Panc1 (cell line): ENCODE measurements at regions not wholly inside any gene's neighbourhood (a gene's known extent, or its start where the extent isn't known, plus 50 kb on each side); places are given as distances from the start of the nearest gene placed in this dataset.

Experiments
- ATAC-seq: fragments of 200-7000 bp; cut with Tn5 transposase; 2 replicates; pipeline ENCODE4 v1.9.1; 2020; ENCODE audit warnings: mild to moderate bottlenecking, moderate library complexity
- BruUV-seq: library from RNA; stranded (reverse); fragments of 400-500 nt; replicated peaks from 2 replicates; lab custom pipeline; 2021; lab: Mats Ljungman, UMichigan
- CTCF ChIA-PET: fragments of 300-600 bp; sonication (Branson Sonifier 250); formaldehyde crosslinking; loops from one replicate; lab custom pipeline; 2022; ENCODE audit warnings: antibody characterized with exemption; lab: Charles Lee
- POLR2A ChIA-PET: fragments of 300-600 bp; sonication (Branson Sonifier 250); formaldehyde crosslinking; loops from one replicate; lab custom pipeline; 2022; ENCODE audit warnings: antibody characterized with exemption; lab: Charles Lee
- DNase-seq: peaks from one replicate; pipeline ENCODE4 v3.0.0-alpha.2; 2010; ENCODE audit warnings: low read depth, low spot score
- H3K27ac ChIP-seq: 2 replicates; pipeline ENCODE4 v1.5.1; 2011; ENCODE audit warnings: mild to moderate bottlenecking, low read length, inconsistent platforms
- H3K27me3 ChIP-seq: fragments of 200-500 bp; sonication (Bioruptor generic); 2 replicates; pipeline ENCODE4 v1.6.0; 2014; ENCODE audit warnings: low read length, inconsistent platforms; ENCODE audit not compliant: control insufficient read depth, insufficient read depth
- H3K36me3 ChIP-seq: fragments of 200-500 bp; sonication (Bioruptor generic); 2 replicates; pipeline ENCODE4 v1.5.1; 2014; ENCODE audit warnings: inconsistent platforms, mild to moderate bottlenecking, low read length, moderate library complexity; ENCODE audit not compliant: control insufficient read depth, insufficient read depth
- H3K4me1 ChIP-seq: 2 replicates; pipeline ENCODE4 v1.5.1; 2011; ENCODE audit warnings: inconsistent platforms, mild to moderate bottlenecking, low read length, moderate library complexity; ENCODE audit not compliant: control insufficient read depth, insufficient read depth
- H3K4me3 ChIP-seq, 2 experiments: 2 replicates each; pipeline ENCODE4 v1.5.1; 2011 to 2012; ENCODE audit warnings: low read depth in 2 of 2, low read length in 2 of 2, mild to moderate bottlenecking in 2 of 2, inconsistent platforms in 1 of 2, moderate library complexity in 1 of 2
- H3K9me3 ChIP-seq: fragments of 200-500 bp; sonication (Bioruptor generic); 2 replicates; pipeline ENCODE4 v1.5.1; 2014; ENCODE audit warnings: low read depth, mild to moderate bottlenecking, inconsistent platforms, low read length, moderate library complexity; ENCODE audit not compliant: control insufficient read depth, insufficient read depth
- POLR2AphosphoS5 ChIP-seq: IDR thresholded peaks from 2 replicates; pipeline ENCODE4 v1.6.1; 2012; ENCODE audit warnings: mild to moderate bottlenecking, low read depth, low read length, moderate library complexity
- SIN3A ChIP-seq: IDR thresholded peaks from 2 replicates; pipeline ENCODE4 v1.6.1; 2012; ENCODE audit warnings: low read depth, mild to moderate bottlenecking, low read length, moderate library complexity, borderline replicate concordance; ENCODE audit not compliant: insufficient read depth
- in situ Hi-C: cut with HindIII; loops from 2 replicates; pipeline ENCODE4 v1.10.0; 2016; ENCODE audit warnings: low sequenced_read_pairs, low pct_unique_long_range_greater_than_20kb
- intact Hi-C: fragments of 100-400 bp; cut with micrococcal nuclease; formaldehyde crosslinking; loops from one replicate; pipeline ENCODE4 v1.10.0; 2022; ENCODE audit not compliant: unreplicated experiment
- TF ChIP-seq, protein P1 (sequence below): fragments of 450-650 bp; IDR thresholded peaks from 2 replicates; pipeline ENCODE4 v1.5.1; 2017; ENCODE audit warnings: mild to moderate bottlenecking
- TF ChIP-seq, protein P2 (sequence below), 2 experiments: IDR thresholded peaks; 2 replicates each; pipeline ENCODE4 v1.6.1; 2011 to 2012; ENCODE audit warnings: low read depth in 2 of 2, control low read depth in 1 of 2, low read length in 1 of 2, mild to moderate bottlenecking in 1 of 2, moderate library complexity in 1 of 2; ENCODE audit not compliant: insufficient read depth in 1 of 2

DNA sequence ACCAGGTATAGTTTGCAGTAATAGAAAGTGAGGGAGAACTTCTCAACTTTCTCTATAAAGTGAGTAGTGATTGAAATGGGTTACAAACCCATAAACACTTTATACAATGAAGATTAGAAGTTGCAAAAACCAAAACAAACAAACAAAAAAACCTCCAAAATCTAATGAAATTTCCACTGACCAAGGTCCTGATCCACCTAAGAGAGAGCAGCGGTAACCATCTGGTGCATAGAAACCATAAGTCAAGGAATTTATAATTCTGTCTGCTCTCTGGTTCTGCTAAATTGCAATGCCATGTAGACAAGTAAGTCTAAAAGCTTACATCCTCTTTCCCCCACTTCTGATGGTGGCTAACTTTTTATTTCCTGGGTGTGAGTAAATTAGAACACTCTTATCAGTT is 463.4 kb downstream of the EFNB2 start:
- in situ Hi-C loops (no loop called here), intact Hi-C loops (no loop called here)
- DNase-seq (no peak), ATAC-seq (no peak)
- Histone ChIP-seq H3K36me3 (no peaks in the 10 kb centered on the region), H3K4me3 (no peak overlapping the region), H3K4me1 (no peaks in the 10 kb centered on the region), H3K27ac (no peak overlapping the region), H3K9me3 (no peaks in the 10 kb centered on the region), H3K27me3 (no peaks in the 10 kb centered on the region)
- no TSS peak for BruUV-seq
- CTCF ChIA-PET: no interaction called here
- no peak for TF ChIP-seq POLR2AphosphoS5
- TF ChIP-seq, protein P1, sequence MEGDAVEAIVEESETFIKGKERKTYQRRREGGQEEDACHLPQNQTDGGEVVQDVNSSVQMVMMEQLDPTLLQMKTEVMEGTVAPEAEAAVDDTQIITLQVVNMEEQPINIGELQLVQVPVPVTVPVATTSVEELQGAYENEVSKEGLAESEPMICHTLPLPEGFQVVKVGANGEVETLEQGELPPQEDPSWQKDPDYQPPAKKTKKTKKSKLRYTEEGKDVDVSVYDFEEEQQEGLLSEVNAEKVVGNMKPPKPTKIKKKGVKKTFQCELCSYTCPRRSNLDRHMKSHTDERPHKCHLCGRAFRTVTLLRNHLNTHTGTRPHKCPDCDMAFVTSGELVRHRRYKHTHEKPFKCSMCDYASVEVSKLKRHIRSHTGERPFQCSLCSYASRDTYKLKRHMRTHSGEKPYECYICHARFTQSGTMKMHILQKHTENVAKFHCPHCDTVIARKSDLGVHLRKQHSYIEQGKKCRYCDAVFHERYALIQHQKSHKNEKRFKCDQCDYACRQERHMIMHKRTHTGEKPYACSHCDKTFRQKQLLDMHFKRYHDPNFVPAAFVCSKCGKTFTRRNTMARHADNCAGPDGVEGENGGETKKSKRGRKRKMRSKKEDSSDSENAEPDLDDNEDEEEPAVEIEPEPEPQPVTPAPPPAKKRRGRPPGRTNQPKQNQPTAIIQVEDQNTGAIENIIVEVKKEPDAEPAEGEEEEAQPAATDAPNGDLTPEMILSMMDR: no peak
- POLR2A ChIA-PET: no interaction called here

DNA sequence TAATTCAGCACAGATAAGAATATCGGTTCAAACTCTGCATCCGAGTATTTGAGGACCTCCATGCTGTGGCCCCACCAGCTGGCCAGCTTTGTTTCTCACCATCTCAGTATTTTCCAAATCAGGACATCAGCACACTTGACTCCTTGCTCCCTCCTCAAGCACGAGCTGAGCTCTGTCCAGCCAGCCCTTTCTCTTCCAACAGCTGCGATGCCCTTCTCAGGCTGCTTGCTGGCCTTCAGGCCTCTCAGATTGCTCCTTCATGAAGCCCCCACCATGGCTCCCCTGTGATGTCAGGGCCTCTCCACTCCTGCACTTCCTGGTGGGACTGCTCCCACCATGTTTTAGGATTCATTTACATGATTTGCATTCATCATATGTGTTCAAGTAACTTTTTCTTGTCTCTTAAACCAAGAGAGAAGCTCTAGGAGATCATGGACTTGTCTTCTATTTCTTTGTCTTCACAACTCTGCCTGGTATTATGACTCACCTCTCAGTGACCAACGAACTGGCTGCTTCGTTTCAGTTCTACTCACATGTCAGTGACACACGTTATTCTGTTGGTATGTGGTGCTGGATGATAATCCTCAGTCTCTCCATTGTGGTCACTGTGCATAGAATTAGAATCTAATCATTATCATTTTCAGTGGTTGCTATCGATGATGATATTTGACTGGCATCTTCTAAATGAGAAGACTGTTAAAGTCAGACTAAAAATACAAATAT is 471.7 kb downstream of the EFNB2 start:
- ChIA-PET POLR2A (no interaction called here), CTCF (no interaction called here)
- no peak overlapping the region for H3K4me3 ChIP-seq
- no peaks in the 10 kb centered on the region for H3K27me3 ChIP-seq
- intact Hi-C loops: no loop called here
- TF ChIP-seq, protein P2, sequence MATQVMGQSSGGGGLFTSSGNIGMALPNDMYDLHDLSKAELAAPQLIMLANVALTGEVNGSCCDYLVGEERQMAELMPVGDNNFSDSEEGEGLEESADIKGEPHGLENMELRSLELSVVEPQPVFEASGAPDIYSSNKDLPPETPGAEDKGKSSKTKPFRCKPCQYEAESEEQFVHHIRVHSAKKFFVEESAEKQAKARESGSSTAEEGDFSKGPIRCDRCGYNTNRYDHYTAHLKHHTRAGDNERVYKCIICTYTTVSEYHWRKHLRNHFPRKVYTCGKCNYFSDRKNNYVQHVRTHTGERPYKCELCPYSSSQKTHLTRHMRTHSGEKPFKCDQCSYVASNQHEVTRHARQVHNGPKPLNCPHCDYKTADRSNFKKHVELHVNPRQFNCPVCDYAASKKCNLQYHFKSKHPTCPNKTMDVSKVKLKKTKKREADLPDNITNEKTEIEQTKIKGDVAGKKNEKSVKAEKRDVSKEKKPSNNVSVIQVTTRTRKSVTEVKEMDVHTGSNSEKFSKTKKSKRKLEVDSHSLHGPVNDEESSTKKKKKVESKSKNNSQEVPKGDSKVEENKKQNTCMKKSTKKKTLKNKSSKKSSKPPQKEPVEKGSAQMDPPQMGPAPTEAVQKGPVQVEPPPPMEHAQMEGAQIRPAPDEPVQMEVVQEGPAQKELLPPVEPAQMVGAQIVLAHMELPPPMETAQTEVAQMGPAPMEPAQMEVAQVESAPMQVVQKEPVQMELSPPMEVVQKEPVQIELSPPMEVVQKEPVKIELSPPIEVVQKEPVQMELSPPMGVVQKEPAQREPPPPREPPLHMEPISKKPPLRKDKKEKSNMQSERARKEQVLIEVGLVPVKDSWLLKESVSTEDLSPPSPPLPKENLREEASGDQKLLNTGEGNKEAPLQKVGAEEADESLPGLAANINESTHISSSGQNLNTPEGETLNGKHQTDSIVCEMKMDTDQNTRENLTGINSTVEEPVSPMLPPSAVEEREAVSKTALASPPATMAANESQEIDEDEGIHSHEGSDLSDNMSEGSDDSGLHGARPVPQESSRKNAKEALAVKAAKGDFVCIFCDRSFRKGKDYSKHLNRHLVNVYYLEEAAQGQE (IDR thresholded peaks at IDR 0.05; ENCODE audit: insufficient read depth in 1 of 2, low read depth in 2 of 2, low read length in 1 of 2): no peak
- TF ChIP-seq, protein P1: no peak
- no peak for TF ChIP-seq SIN3A
- no peaks in the 10 kb centered on the region for H3K9me3 ChIP-seq
- ATAC-seq (no peak), DNase-seq (no peak)
- no peaks in the 10 kb centered on the region for H3K4me1 ChIP-seq
- in situ Hi-C loops: no loop called here
- no peak overlapping the region for H3K27ac ChIP-seq
- no peaks in the 10 kb centered on the region for H3K36me3 ChIP-seq
- no TSS peak for BruUV-seq
